Activated CD4-positive, alpha-beta T cell treated with anti-CD3 and anti-CD28 coated beads, Interleukin-2, amount 50 U/mL, for 16 hours (primary cell): ENCODE measurements at regions not wholly inside any gene's neighbourhood (a gene's known extent, or its start where the extent isn't known, plus 50 kb on each side); places are given as distances from the start of the nearest gene placed in this dataset.

ENCODE experiments used
- DNase-seq: peaks from one replicate; pipeline ENCODE4 v3.0.0-alpha.2; 2020

- no peak for DNase-seq
Observed at GRCh38 chr20:52708137-52708536, 264.0 kb upstream of the TSHZ2 start.

- no peak for DNase-seq
Observed at GRCh38 chr20:52704553-52704952, 267.6 kb upstream of the TSHZ2 start.

GRCh38 chr20:52688345-52688744, 283.8 kb upstream of the TSHZ2 start:
- DNase-seq, result no peak

- DNase-seq, result no peak
Observed at GRCh38 chr20:52684905-52685304, 287.3 kb upstream of the TSHZ2 start.

- no peak for DNase-seq
Observed at GRCh38 chr20:52684176-52684575, 288.0 kb upstream of the TSHZ2 start.

GRCh38 chr20:52683761-52684160, 288.4 kb upstream of the TSHZ2 start:
- no peak for DNase-seq

- no peak for DNase-seq
Observed at GRCh38 chr20:52682237-52682636, 289.9 kb upstream of the TSHZ2 start.

GRCh38 chr20:52681288-52681687, 290.9 kb upstream of the TSHZ2 start:
- no peak for DNase-seq

GRCh38 chr20:52677216-52677615, 294.9 kb upstream of the TSHZ2 start:
- no peak for DNase-seq

- DNase-seq, result no peak
Observed at GRCh38 chr20:52676283-52676995, 295.7 kb upstream of the TSHZ2 start.

GRCh38 chr20:52675375-52675774, 296.8 kb upstream of the TSHZ2 start:
- DNase-seq, result no peak

GRCh38 chr20:52668626-52669025, 303.5 kb upstream of the TSHZ2 start:
- DNase-seq, result no peak

GRCh38 chr20:52667358-52667757, 304.8 kb upstream of the TSHZ2 start:
- no peak for DNase-seq

- no peak for DNase-seq
Observed at GRCh38 chr20:52665441-52665840, 306.7 kb upstream of the TSHZ2 start.

- no peak for DNase-seq
Observed at GRCh38 chr20:52655395-52655794, 316.8 kb upstream of the TSHZ2 start.

- DNase-seq, result no peak
Observed at GRCh38 chr20:52654567-52654966, 317.6 kb upstream of the TSHZ2 start.

GRCh38 chr20:52652271-52652670, 319.9 kb upstream of the TSHZ2 start:
- DNase-seq, result no peak

GRCh38 chr20:52649727-52650126, 322.4 kb upstream of the TSHZ2 start:
- no peak for DNase-seq

- DNase-seq, result no peak
Observed at GRCh38 chr20:52645822-52646221, 326.3 kb upstream of the TSHZ2 start.

- no peak for DNase-seq
Observed at GRCh38 chr20:52643034-52643433, 329.1 kb upstream of the TSHZ2 start.

GRCh38 chr20:52637201-52637600, 335.0 kb upstream of the TSHZ2 start:
- no peak for DNase-seq

GRCh38 chr20:52631469-52631868, 340.7 kb upstream of the TSHZ2 start:
- DNase-seq, result no peak

- no peak for DNase-seq
Observed at GRCh38 chr20:52630138-52630537, 342.0 kb upstream of the TSHZ2 start.

GRCh38 chr20:52624281-52624680, 347.9 kb upstream of the TSHZ2 start:
- no peak for DNase-seq

GRCh38 chr20:52622081-52622480, 350.1 kb upstream of the TSHZ2 start:
- DNase-seq, result no peak
